Activated B cell treated with CpG ODN at 0.5 μM for 24 hours (primary cell): ENCODE measurements at regions not wholly inside any gene's neighbourhood (a gene's known extent, or its start where the extent isn't known, plus 50 kb on each side); places are given as distances from the start of the nearest gene placed in this dataset.

Experiments
- ATAC-seq: fragments of 200-7000 bp; cut with Tn5 transposase; one replicate; pipeline ENCODE4 v1.10.0; 2021; ENCODE audit warnings: low read depth, mild to moderate bottlenecking, moderate library complexity
- CTCF ChIA-PET: fragments of 350-600 bp; sonication (Branson Sonifier 250); formaldehyde crosslinking; loops from one replicate; lab custom pipeline; 2021; ENCODE audit warnings: antibody characterized with exemption; lab: Charles Lee
- POLR2A ChIA-PET: fragments of 350-600 bp; sonication (Branson Sonifier 250); formaldehyde crosslinking; loops from one replicate; lab custom pipeline; 2021; ENCODE audit warnings: antibody characterized with exemption; lab: Charles Lee
- DNase-seq: peaks from one replicate; pipeline ENCODE4 v3.0.0; 2022
- H3K27ac Mint-ChIP-seq: one replicate; pipeline ENCODE4 v1.8.0; 2020; ENCODE audit warnings: mixed read lengths
- H3K27me3 Mint-ChIP-seq: one replicate; pipeline ENCODE4 v1.8.0; 2021; ENCODE audit warnings: mixed read lengths
- H3K36me3 Mint-ChIP-seq: one replicate; pipeline ENCODE4 v1.8.0; 2021; ENCODE audit warnings: low read depth, mixed read lengths
- H3K4me1 Mint-ChIP-seq: one replicate; pipeline ENCODE4 v1.8.0; 2021; ENCODE audit warnings: mixed read lengths
- H3K4me3 Mint-ChIP-seq: one replicate; pipeline ENCODE4 v1.8.0; 2020; ENCODE audit warnings: mild to moderate bottlenecking, mixed read lengths
- H3K9me3 Mint-ChIP-seq: one replicate; pipeline ENCODE4 v1.8.0; 2020; ENCODE audit warnings: mixed read lengths
- intact Hi-C: fragments of 100-400 bp; cut with micrococcal nuclease; formaldehyde crosslinking; loops from one replicate; pipeline ENCODE4 v1.15.1; 2024
- TF ChIP-seq, protein P1 (sequence below): fragments of 200-600 bp; IDR thresholded peaks from one replicate; pipeline ENCODE4 v1.8.0; 2022; ENCODE audit warnings: antibody characterized with exemption, mild to moderate bottlenecking

DNA sequence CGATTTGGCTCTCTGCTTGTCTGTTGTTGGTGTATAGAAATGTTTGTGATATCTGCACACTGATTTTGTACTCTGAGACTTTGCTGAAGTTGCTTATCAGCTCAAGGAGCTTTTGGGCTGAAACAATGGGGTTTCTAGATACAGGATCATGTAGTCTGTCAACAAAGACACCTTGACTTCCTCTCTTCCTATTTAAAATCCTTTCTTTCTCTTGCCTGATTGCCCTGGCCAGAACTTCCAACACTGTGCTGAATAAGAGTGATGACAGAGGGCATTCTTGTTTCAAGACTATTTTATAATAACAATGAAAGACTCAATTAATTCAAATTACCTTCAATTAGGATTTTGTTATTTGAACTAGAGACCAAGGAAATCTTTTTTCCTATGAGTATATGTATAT, 692.5 kb downstream of the PRR16 start:
- Mint-ChIP-seq H3K9me3 (peaks cover 7% of the 10 kb centered on the region), H3K27ac (no peak overlapping the region), H3K4me3 (no peak overlapping the region), H3K36me3 (no peaks in the 10 kb centered on the region), H3K4me1 (no peaks in the 10 kb centered on the region), H3K27me3 (no peaks in the 10 kb centered on the region)
- TF ChIP-seq, protein P1, sequence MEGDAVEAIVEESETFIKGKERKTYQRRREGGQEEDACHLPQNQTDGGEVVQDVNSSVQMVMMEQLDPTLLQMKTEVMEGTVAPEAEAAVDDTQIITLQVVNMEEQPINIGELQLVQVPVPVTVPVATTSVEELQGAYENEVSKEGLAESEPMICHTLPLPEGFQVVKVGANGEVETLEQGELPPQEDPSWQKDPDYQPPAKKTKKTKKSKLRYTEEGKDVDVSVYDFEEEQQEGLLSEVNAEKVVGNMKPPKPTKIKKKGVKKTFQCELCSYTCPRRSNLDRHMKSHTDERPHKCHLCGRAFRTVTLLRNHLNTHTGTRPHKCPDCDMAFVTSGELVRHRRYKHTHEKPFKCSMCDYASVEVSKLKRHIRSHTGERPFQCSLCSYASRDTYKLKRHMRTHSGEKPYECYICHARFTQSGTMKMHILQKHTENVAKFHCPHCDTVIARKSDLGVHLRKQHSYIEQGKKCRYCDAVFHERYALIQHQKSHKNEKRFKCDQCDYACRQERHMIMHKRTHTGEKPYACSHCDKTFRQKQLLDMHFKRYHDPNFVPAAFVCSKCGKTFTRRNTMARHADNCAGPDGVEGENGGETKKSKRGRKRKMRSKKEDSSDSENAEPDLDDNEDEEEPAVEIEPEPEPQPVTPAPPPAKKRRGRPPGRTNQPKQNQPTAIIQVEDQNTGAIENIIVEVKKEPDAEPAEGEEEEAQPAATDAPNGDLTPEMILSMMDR = no peak
- ChIA-PET POLR2A (no interaction called here), CTCF (no interaction called here)
- ATAC-seq (no peak), DNase-seq (no peak)
- intact Hi-C loops = no loop called here

DNA sequence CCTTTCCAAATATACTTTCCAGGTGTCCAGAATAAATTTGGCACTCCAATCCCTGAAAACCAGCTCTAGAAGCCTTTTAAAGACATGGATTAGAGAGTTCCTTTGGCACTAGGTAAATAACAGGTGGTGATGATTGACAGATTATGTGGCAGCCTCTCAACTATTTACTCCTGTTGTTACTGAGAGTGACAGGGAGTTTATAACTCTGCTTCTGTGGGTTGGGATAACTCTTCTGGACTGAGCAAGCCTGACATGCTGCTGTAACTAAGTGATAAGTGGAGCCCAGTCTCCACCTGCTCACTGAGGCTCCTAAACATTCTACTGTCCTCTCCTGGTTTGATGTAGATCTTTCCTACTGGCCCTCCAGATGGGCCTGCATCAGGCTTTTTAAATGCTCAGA, 693.2 kb upstream of the FTMT start:
- ChIA-PET POLR2A (no interaction called here), CTCF (no interaction called here)
- no peak for DNase-seq
- no peak for ATAC-seq
- Mint-ChIP-seq H3K27ac (no peak overlapping the region), H3K4me1 (no peaks in the 10 kb centered on the region), H3K27me3 (no peaks in the 10 kb centered on the region), H3K9me3 (peaks cover 3% of the 10 kb centered on the region), H3K4me3 (no peak overlapping the region), H3K36me3 (no peaks in the 10 kb centered on the region)
- TF ChIP-seq, protein P1 = no peak
- intact Hi-C loops = no loop called here

DNA sequence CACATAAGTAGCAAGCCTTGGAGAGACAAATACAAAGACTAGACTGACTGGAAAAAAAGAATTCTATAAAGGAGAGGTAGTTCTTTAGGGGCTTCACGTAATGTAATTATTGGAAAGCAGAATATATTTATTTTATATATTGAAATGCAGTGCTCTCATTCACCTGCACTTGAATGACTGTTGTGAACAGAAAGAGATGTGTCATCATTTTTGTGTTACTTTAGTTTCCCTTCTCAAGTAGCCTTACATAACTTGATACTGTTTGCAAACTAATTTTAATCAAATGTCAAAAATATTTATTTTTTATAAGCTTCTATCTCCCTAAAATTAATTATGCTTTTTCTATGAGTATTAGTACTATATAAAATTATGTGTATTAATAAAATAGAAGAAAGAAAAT, 691.1 kb upstream of the FTMT start:
- no peak for DNase-seq
- Mint-ChIP-seq H3K9me3 (peaks cover 3% of the 10 kb centered on the region), H3K27ac (no peak overlapping the region), H3K27me3 (no peaks in the 10 kb centered on the region), H3K36me3 (no peaks in the 10 kb centered on the region), H3K4me1 (no peaks in the 10 kb centered on the region), H3K4me3 (no peak overlapping the region)
- TF ChIP-seq, protein P1 = no peak
- no peak for ATAC-seq
- CTCF ChIA-PET = no interaction called here
- intact Hi-C loops = no loop called here
- POLR2A ChIA-PET = no interaction called here

DNA sequence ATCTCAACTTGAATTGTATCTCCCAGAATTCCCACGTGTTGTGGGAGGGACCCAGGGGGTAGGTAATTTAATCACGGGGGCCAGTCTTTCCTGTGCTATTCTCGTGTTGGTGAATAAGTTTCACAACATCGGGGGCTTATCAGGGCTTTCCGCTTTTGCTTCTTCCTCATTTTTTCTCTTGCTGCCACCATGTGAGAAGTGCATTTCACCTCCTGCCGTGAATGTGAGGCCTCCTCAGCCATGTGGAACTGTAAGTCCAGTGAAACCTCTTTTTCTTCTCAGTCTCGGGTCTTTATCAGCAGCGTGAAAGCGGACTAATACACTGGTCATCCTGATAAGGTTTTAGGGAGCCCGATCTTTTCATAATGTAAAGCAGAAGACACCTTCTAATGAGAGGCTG, 687.0 kb upstream of the FTMT start:
- Mint-ChIP-seq H3K9me3 (peaks cover 9% of the 10 kb centered on the region), H3K4me3 (no peak overlapping the region), H3K4me1 (no peaks in the 10 kb centered on the region), H3K27ac (no peak overlapping the region), H3K27me3 (no peaks in the 10 kb centered on the region), H3K36me3 (no peaks in the 10 kb centered on the region)
- no peak for DNase-seq
- TF ChIP-seq, protein P1 = no peak
- POLR2A ChIA-PET = no interaction called here
- intact Hi-C loops = no loop called here
- CTCF ChIA-PET = no interaction called here
- no peak for ATAC-seq

DNA sequence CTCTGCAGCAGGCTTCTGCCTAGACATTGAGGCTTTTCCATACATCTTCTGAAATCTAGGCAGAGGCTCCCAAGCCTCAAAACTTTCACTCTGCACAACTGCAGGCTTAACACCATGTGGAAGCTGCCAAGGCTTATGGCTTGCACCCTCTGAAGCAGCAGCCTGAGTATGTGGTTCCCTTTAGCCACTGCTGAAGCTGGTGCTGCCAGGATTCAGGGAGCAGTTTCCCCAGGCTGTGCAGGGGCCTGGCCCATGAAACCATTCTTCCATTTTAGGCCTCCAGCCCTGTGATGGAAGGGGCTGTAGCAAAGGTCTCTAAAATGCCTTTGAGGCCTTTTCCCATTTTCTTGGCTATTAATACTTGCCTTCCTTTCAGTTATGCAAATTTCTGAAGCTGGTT, 680.3 kb upstream of the FTMT start:
- DNase-seq (no peak), ATAC-seq (no peak)
- TF ChIP-seq, protein P1 = no peak
- Mint-ChIP-seq H3K36me3 (no peaks in the 10 kb centered on the region), H3K27me3 (no peaks in the 10 kb centered on the region), H3K4me3 (no peak overlapping the region), H3K4me1 (no peaks in the 10 kb centered on the region), H3K27ac (no peak overlapping the region), H3K9me3 (peaks cover 3% of the 10 kb centered on the region)
- CTCF ChIA-PET = no interaction called here
- POLR2A ChIA-PET = no interaction called here
- intact Hi-C loops = no loop called here
